ENCODE measurements at regions not wholly inside any gene's neighbourhood (a gene's known extent, or its start where the extent isn't known, plus 50 kb on each side); places are given as distances from the start of the nearest gene placed in this dataset.

- TF ChIP-seq CTCF (IDR thresholded peaks at IDR 0.05; ENCODE audit: low read length) = no peak
- no peak for TF ChIP-seq EZH2 (IDR thresholded peaks at IDR 0.05; ENCODE audit: borderline replicate concordance, low read length)
Observed at GRCh38 chr4:128709268-128709667, 100.2 kb upstream of the JADE1 start.
